Smooth muscle cell (in vitro differentiated cells): ENCODE measurements at regions not wholly inside any gene's neighbourhood (a gene's known extent, or its start where the extent isn't known, plus 50 kb on each side); places are given as distances from the start of the nearest gene placed in this dataset.

Experiments
- DNase-seq: peaks from one replicate; lab custom pipeline; 2025; ENCODE audit not compliant: unreplicated experiment; lab: John Stamatoyannopoulos, UW
- H2AFZ ChIP-seq: fragments of 200-600 bp; sonication (generic); 2 replicates; pipeline ENCODE4 v1.6.0; 2016; ENCODE audit warnings: antibody characterized with exemption, low read depth, mild to moderate bottlenecking
- H3F3A ChIP-seq: fragments of 200-600 bp; sonication (generic); 2 replicates; pipeline ENCODE4 v1.6.0; 2017; ENCODE audit warnings: antibody characterized with exemption, low read depth
- H3K27ac ChIP-seq: fragments of 200-600 bp; sonication (generic); 2 replicates; pipeline ENCODE4 v1.5.1; 2016; ENCODE audit warnings: low read depth, mild to moderate bottlenecking
- H3K27me3 ChIP-seq: fragments of 200-600 bp; sonication (generic); 2 replicates; pipeline ENCODE4 v1.6.1; 2016; ENCODE audit warnings: low read depth, mild to moderate bottlenecking
- H3K36me3 ChIP-seq: fragments of 200-600 bp; sonication (generic); 2 replicates; pipeline ENCODE4 v1.5.1; 2016; ENCODE audit warnings: low read depth
- H3K4me1 ChIP-seq: fragments of 200-600 bp; sonication (generic); 2 replicates; pipeline ENCODE4 v1.5.1; 2016; ENCODE audit warnings: low read depth
- H3K4me2 ChIP-seq: fragments of 200-600 bp; sonication (generic); 2 replicates; pipeline ENCODE4 v1.6.0; 2016; ENCODE audit warnings: mild to moderate bottlenecking
- H3K4me3 ChIP-seq: fragments of 200-600 bp; sonication (generic); 2 replicates; pipeline ENCODE4 v1.5.1; 2016; ENCODE audit warnings: mild to moderate bottlenecking
- H3K79me2 ChIP-seq: fragments of 200-600 bp; sonication (generic); 2 replicates; pipeline ENCODE4 v1.6.0; 2016; ENCODE audit warnings: low read depth, mild to moderate bottlenecking
- H3K9ac ChIP-seq: fragments of 200-600 bp; sonication (generic); 2 replicates; pipeline ENCODE4 v1.6.0; 2016; ENCODE audit warnings: low read depth
- H3K9me3 ChIP-seq: fragments of 200-600 bp; sonication (generic); replicated peaks from 2 replicates; pipeline ENCODE4 v1.5.1; 2016; ENCODE audit warnings: low read depth
- H4K20me1 ChIP-seq: fragments of 200-600 bp; sonication (generic); 2 replicates; pipeline ENCODE4 v1.6.0; 2016; ENCODE audit warnings: low read depth
- CTCF ChIP-seq: fragments of 200-600 bp; sonication (generic); IDR thresholded peaks from 2 replicates; pipeline ENCODE4 v1.5.1; 2017; ENCODE audit warnings: borderline replicate concordance, mild to moderate bottlenecking, antibody characterized with exemption; ENCODE audit not compliant: insufficient read depth, poor library complexity, severe bottlenecking
- WGBS: methylation state at CpG from one replicate; pipeline ENCODE4 v1.1.7; 2016; ENCODE audit warnings: low lambda C conversion rate; 5-methylcytosine and 5-hydroxymethylcytosine counted together

DNA sequence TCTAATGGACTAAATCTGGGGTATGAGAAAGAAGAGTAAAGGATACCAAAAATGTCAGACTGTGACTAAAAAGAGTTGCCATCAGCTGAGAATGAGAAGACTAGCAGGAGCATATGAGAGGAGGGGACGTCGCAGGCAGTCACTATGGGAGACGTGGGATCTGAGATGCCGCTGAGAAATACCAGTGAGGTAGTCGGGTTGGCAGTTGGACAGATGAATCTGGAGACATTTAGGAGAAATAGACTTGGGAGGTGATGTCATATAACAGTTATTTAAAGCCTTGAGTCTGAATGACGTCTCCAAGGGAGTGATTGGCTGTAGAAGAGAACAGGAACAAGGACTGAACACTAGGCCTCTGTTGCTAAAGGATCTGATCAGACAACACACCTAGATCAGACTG, 51.5 kb upstream of the TRIM26 start:
- Histone ChIP-seq H3K36me3 (no peaks in the 10 kb centered on the region), H3K9ac (peak overlapping the region; percentile 49), H2AFZ (no peak overlapping the region), H3K4me1 (no peaks in the 10 kb centered on the region), H4K20me1 (no peaks in the 10 kb centered on the region), H3F3A (no peaks in the 10 kb centered on the region), H3K4me3 (no peak overlapping the region), H3K79me2 (no peaks in the 10 kb centered on the region), H3K27ac (peak overlapping the region; percentile 87), H3K4me2 (no peak overlapping the region), H3K27me3 (no peaks in the 10 kb centered on the region), H3K9me3 (no peaks in the 10 kb centered on the region)
- WGBS: 69% methylated on average over 6 of the region's 6 CpGs
- no peak for DNase-seq
- TF ChIP-seq CTCF: no peak

DNA sequence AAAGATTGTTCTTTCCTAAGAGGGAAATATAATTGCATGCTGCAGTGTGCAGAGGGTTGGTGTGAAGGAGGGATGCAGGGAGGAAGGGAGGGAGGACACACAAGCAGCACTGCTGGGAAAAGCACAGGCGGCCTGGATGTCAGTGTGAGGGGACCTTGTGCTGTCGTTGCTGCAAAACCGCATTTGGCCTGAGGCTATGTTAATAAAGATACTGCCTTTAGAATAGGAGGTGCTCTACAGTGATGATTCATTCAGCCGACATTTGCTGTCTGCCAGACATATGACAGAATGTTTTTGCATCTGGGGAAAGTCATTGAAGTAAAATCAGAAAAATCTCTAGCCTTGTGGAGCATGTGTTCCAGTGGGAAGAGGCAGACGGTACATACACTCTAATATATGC, 50.5 kb upstream of the TRIM26 start:
- H3K9me3 ChIP-seq: no peaks in the 10 kb centered on the region
- no peaks in the 10 kb centered on the region for H3F3A ChIP-seq
- no peaks in the 10 kb centered on the region for H3K4me1 ChIP-seq
- no peak overlapping the region for H3K4me3 ChIP-seq
- DNase-seq: no peak
- H3K27me3 ChIP-seq: no peaks in the 10 kb centered on the region
- H3K36me3 ChIP-seq: no peaks in the 10 kb centered on the region
- peak overlapping the region; percentile 87 for H3K27ac ChIP-seq
- H2AFZ ChIP-seq: no peak overlapping the region
- no peaks in the 10 kb centered on the region for H4K20me1 ChIP-seq
- TF ChIP-seq CTCF: no peak
- no peak overlapping the region for H3K4me2 ChIP-seq
- peak overlapping the region; percentile 49 for H3K9ac ChIP-seq
- WGBS: 29% methylated on average over 5 of the region's 5 CpGs
- no peaks in the 10 kb centered on the region for H3K79me2 ChIP-seq
